NCI-H2227 (cell line): ENCODE measurements at regions not wholly inside any gene's neighbourhood (a gene's known extent, or its start where the extent isn't known, plus 50 kb on each side); places are given as distances from the start of the nearest gene placed in this dataset.
"Not testable (repeated sequence)": the region's sequence is repeated elsewhere in the genome, so short reads cannot be mapped to it uniquely, and the experiment has no call there.

Source experiments
- DNase-seq: peaks from one replicate; lab custom pipeline; 2025; ENCODE audit not compliant: unreplicated experiment; lab: John Stamatoyannopoulos, UW

- DNase-seq = no peak
These were observed 144.9 kb upstream of the PELI2 start for GRCh38 chr14:55973285-55973800.

- no peak for DNase-seq
These were observed 144.1 kb upstream of the PELI2 start for GRCh38 chr14:55973911-55974630.

- no peak for DNase-seq
These were observed 142.8 kb upstream of the PELI2 start for GRCh38 chr14:55975281-55975910.

- DNase-seq = no peak
These were observed 142.0 kb upstream of the PELI2 start for GRCh38 chr14:55976219-55976618.

DNA sequence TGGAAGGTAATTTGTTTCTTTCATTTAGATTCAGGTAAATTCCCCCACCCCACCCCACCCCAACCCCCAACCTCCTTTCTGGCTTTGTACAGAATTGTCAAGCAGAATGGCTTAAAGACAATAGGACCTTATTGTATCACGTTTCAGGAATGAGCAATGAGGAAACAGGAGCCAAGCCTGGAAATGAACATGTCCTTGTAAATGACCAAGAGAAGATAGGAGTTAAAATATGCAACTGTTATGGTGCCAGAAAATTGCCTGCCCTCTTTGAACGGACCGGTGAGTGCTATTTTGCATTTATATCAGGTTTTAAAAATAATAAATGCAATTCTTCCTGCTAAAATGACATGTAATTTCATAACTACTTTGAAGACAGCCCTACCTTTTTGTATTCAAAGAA lies 141.6 kb upstream of the PELI2 start:
- no peak for DNase-seq

DNA sequence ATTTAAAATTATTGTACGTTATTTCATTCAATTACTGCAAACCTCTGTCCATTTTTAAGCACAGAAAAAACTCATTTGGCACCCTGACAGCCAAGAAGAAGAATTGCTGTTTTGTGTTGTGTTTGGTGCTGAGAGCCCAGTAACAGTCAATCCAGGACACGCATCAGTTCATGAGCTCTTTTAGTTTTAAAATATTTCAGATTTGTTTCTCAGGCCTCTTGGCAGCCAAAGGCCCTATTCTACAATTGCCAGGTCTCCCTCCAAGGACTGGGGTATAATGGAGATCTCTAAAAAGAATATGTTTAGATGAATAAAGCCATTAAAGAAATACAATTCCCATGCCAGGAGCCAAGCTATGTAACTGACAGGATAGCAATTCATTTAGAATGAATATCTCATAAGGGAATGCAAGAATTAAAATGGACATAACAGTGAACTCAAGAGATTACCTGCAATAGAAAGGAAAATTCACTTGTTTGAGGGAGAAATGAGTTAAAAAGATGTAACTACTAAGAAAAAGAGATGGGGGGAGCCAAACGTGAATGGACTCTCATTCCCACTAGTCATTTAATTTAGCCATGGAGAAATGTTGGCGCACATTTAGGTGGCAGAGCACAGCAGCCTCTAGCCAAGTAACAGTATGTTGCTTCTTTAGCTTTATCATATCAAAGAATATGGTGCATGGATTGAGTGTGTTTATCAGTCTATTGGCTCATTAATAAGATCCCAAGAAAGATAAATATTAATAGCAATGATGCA lies 140.6 kb upstream of the PELI2 start:
- DNase-seq = no peak

GRCh38 chr14:55979096-55979495 lies 139.1 kb upstream of the PELI2 start:
- DNase-seq = peak; percentile 37

GRCh38 chr14:55979781-55980180 lies 138.4 kb upstream of the PELI2 start:
- no peak for DNase-seq

DNA sequence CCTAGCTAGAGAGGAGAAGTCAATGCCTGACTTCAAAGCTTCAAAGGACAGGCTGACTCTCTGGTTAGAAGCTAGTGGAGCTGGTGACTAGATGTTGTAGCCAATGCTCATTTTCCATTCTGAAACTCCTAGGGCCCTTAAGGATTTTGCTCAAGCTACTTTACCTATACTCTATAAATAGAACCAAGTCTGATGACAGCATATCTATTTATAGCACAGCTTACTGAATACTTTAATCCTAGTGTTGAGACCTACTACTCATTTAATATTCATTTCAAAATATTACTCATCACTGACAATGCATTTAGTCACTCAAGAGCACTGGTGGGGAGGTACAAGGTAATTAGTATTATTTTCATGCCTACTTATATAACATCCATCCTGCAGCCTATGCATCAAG lies 137.2 kb upstream of the PELI2 start:
- DNase-seq = no peak

GRCh38 chr14:55986069-55986468 lies 132.1 kb upstream of the PELI2 start:
- peak; percentile 11 for DNase-seq

GRCh38 chr14:56000846-56001245 lies 117.4 kb upstream of the PELI2 start:
- no peak for DNase-seq

DNA sequence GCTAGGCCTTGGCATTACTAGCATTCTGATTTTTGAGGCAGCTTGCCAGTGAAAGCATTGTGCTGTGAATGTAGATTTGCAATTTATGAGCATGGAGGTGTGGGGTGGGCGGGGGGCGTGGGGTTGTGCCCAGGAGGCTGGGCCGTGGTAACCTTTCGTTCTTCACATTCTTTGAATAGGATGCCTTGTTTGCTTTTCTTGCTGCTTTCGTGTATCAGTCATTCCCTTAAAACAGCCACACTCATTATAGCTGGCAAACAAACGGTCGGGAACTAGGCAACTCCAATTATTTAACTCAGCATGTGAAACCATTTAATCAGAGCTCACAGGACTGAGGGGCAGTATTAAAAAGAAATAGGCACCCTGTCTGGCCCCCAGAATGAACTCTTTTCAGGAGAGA lies 115.9 kb upstream of the PELI2 start:
- DNase-seq = peak; percentile 46

DNA sequence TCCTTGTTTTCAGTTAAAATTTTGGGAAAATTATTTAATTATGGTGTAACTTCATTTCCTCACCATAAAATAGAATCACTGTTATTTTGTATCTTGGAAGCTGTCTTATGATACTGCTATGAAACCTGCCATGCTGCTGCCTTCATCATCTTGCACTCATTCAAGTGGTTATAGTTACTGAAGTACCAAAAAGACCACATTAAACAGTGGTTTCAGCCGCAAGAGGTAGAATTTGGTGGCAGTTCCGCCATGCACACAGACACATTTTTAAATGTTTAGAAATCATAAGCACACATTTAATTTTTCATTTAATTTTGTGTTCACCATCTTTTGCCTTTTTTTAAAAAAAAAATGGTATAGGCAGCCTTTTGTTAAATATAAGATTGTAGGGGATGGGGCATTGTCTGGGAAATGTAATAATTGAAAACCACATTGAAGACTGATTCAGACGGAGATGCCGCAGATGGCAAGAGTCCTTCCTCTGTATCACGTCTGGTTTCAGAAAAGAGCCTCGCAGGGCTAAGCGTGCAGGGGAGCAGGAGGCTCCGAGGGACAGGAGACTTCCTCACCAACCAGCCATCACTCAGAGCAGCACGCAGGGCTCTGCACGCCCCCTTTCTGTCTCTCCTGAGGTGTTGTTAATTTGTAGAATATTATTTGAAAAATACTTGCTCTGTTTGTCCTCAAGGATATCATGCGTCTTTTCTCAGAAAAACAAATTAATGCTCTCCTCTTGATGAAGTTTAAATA lies 115.2 kb upstream of the PELI2 start:
- DNase-seq = peak; percentile 33

DNA sequence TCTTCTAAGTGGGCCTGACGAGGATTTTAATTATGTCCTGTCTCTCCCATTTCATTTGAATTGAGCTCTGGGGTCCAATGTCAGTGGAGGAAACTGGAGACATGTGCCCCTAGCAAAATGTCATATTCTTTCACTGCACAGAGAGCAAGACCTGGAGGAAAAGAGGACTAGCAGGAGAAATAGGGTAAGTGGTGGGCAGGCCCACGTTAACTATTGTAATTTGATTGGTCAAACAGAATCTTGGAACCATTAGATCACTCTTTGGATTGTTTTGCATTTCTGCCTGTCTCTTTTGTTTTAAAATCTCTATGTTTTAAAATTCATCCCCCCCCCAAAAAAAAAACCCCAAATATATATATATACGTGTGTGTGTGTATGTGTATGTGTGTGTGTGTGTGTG lies 113.9 kb upstream of the PELI2 start:
- DNase-seq = no peak

GRCh38 chr14:56004786-56005185 lies 113.4 kb upstream of the PELI2 start:
- DNase-seq = no peak

- DNase-seq = peak; percentile 28
These were observed 112.8 kb upstream of the PELI2 start for GRCh38 chr14:56005191-56006053.

DNA sequence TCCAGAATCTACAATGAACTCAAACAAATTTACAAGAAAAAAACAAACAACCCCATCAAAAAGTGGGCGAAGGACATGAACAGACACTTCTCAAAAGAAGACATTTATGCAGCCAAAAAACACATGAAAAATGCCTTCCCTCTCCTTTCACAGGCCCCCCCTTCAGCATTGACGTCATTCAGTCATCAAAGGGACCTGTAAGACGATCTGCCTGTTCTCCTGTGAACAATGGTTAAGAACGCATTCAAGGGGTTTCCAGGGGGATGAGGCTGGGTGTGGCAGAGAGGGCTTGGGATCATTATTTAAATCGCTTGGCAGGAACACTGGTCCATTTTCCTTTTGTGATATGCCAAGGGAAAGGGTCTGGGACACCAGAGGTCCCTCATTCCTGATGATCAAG lies 110.7 kb upstream of the PELI2 start:
- not testable (repeated sequence) for DNase-seq

DNA sequence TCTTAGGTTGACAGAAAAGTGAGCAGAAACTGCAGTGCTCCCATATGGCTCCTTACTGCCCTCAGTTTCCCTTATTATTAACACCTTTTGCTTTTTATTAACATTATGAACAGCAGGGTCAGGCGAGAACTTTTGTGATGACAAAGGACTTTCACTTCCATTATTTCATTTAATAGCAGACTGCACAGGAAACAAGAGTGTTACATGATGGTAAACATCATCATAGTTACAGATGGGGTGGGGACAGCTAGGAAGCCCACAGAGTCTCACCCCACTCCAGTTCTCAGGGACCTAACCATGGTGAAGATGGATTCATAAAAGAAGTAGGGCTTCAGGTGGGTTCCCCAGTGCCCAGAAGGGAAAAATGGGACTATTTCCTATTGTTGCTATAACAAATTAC lies 110.1 kb upstream of the PELI2 start:
- no peak for DNase-seq

GRCh38 chr14:56008661-56009060 lies 109.5 kb upstream of the PELI2 start:
- DNase-seq = not testable (repeated sequence)

DNA sequence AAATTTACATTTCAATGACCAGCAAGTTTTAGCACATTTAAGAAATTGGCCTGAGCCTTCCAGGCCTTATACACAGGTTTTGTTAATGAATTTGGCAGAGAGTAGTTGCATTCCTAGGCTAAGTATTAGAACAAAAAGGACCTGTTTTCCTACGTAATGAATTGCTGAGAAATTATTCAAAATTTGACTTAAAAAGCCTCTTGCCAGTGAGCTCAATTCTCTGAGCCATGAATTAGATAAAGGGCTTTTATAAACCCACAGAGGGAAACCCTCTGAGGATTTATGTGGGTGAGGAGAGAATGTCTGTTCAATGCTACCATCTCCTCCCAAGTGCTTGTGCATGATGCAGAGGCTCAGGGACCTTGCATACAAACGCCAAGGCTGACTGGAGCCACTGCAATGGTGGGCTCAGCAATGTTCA lies 94.5 kb upstream of the PELI2 start:
- no peak for DNase-seq
